GM18519 (cell line): ENCODE measurements at regions not wholly inside any gene's neighbourhood (a gene's known extent, or its start where the extent isn't known, plus 50 kb on each side); places are given as distances from the start of the nearest gene placed in this dataset.
"Not testable (repeated sequence)": the region's sequence is repeated elsewhere in the genome, so short reads cannot be mapped to it uniquely, and the experiment has no call there.

ENCODE experiments used
- ATAC-seq: cut with Tn5 transposase; IDR thresholded peaks from one replicate; pipeline ENCODE4 v1.9.1; 2021; ENCODE audit warnings: mild to moderate bottlenecking, moderate library complexity; ENCODE audit not compliant: unreplicated experiment, low FRiP score

GRCh38 chr17:70677783-70678647, 508.7 kb downstream of the KCNJ2 start:
- ATAC-seq, result no peak

- ATAC-seq, result no peak
These were observed 509.6 kb downstream of the KCNJ2 start for GRCh38 chr17:70678889-70679288.

DNA sequence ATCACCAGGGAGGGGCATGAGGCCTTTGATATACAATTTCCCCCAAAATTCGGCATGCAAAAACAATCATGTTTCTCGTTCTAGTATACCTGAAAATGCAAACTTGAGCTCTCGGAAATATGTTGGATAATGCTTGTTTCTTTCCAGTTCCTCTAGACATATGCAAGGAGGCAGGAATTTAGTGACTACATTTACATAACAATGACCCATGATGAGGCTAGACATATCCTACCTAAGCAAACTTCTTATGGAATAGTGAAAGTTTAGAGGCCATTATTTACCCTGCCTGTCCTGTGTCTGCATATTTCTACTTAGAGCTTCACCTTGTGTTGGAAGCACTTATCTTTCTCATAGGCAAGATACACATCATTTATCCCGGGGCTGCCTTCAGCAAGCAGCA, 514.6 kb downstream of the KCNJ2 start:
- ATAC-seq, result no peak

GRCh38 chr17:70687421-70687820, 518.1 kb downstream of the KCNJ2 start:
- ATAC-seq, result no peak

DNA sequence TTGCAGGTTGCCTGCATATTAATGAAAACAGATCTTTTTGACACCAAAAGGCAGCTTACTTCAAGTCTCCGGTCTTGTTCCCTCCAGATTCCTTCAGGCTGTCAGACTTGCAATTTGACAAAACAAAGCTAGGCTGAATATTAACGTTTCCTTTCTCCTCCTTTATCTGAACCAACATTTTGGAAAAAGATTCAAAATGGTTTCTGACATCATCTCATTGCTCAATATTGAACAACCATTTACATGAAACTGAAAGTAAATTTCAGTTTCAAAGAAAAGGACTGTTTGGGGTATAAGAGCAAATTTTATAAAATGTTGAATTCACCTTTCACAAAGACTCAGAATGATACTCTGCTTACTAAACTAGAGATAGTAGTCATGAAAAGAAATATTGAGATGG, 521.8 kb downstream of the KCNJ2 start:
- no peak for ATAC-seq

DNA sequence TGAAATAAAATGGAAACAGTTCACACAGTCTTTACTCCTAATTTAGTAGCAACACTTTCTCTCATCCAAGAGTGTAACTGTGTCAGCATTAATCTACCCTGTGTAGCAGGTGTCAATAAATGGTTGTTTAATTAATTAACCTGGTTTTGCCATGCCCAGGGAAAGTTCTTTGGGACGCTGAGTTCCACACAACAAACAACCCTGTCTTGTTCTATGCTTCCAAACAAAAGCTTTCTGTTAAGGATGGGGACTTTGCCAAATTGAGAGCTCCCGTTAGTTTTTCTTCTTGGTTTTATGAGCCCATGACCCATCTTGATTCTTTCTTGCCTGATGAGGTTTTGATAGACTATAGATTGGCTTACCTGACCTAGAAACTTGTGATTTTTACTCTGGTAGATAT, 530.1 kb downstream of the KCNJ2 start:
- ATAC-seq, result no peak

DNA sequence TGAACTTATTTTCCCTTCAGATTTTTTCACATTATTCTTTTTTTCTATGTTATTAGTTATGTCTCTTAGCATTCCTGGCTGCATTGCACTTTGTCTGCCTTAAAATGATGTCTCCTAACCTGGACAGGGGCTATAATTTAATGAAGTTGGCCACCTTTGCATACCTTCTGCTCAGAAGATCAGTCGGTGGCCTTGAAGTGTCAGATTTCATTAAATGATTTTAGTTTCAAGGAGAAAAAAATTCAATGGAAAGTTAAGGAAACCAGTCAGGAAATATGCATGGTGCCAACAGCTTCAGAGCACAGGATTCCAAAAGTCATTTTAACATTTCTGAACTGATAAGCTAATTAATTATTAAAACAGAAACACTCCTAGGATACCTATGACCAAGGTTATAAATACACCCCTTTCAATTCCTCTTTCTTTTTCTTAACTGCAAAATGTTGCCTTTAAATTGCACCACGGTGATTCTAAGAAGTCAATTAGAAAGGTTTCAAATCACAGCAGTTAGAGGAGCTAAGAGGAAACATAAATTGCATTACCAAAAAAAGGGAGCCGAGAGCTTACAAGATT, 533.4 kb downstream of the KCNJ2 start:
- no peak for ATAC-seq

DNA sequence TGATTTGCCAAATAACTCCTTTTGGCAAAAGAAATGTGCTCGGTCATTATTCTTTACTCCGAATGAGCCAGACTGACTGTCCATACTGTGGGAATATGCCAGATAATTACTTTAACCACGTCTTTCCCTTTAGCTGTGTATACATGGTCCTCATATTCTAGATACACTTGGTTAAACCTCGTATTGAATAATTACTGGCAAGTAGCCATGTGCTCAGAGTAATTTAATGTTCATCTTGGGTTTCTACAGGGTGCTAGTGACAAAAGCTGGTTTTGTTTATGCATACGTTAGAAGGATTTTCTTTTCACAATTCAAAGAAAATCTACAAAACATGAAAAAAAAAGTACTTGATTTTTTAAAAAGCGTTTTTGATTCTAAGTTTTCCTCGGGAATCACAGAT, 540.3 kb downstream of the KCNJ2 start:
- ATAC-seq, result no peak

GRCh38 chr17:70713694-70714093, 544.4 kb downstream of the KCNJ2 start:
- no peak for ATAC-seq

- no peak for ATAC-seq
These were observed 547.2 kb downstream of the KCNJ2 start for GRCh38 chr17:70716551-70716950.

DNA sequence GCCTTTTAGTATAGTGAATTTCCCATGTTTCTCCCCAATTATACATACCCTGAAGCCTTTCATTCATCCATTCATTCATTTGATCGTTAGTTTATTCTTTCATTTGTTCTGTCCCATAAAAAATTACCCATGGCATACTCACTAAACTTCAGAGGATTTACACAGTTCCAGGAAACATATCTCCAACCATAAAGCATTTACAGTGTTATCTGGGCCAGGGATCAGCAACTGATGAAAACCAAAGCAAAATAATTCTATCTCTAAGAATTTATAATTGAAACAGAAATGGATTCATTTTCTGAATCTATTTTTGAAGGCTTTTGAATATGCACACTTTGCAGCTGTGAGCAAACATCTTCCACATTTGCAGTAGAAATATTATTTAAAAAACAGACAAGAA, 547.7 kb downstream of the KCNJ2 start:
- no peak for ATAC-seq

GRCh38 chr17:70736375-70736957, 567.1 kb downstream of the KCNJ2 start:
- no peak for ATAC-seq

- no peak for ATAC-seq
These were observed 569.7 kb downstream of the KCNJ2 start for GRCh38 chr17:70739065-70739464.

DNA sequence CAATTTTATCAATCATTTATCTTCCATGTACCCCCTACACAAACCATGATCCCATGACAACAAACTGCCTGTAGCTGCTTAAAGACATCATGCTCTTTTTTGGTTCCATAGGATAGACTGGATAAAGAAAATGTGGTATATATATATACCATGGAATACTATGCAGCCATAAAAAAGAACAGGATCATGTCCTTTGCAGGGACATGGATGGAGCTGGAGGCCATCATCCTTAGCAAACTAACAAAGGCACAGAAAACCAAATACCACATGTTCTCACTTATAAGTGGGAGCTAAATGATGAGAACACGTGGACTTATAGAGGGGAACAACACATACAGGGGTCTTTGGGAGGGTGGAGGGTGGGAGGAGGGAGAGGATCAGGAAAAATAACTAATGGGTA, 577.2 kb downstream of the KCNJ2 start:
- ATAC-seq, result not testable (repeated sequence)

DNA sequence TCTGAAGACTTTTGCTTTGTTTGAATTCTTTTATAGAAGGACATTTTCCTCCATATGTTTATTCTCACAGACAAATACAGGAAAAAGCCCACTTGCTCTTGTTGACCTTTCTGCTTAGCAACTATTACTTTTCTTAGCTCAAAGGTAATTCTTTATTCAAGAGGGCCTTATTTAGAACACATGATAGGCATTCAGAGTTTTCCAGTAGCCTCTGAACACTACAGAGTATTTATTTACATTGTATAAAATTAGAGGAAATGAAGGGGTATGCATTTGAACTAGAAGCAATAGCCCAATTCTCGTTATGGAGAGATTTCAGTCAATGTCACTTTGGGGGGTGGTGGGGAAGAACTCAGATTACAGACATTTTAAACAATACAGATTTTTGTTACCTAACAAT, 581.7 kb downstream of the KCNJ2 start:
- ATAC-seq, result no peak

- ATAC-seq, result not testable (repeated sequence)
These were observed 583.1 kb downstream of the KCNJ2 start for GRCh38 chr17:70752461-70752860.

- ATAC-seq, result no peak
These were observed 583.7 kb downstream of the KCNJ2 start for GRCh38 chr17:70752966-70753467.

DNA sequence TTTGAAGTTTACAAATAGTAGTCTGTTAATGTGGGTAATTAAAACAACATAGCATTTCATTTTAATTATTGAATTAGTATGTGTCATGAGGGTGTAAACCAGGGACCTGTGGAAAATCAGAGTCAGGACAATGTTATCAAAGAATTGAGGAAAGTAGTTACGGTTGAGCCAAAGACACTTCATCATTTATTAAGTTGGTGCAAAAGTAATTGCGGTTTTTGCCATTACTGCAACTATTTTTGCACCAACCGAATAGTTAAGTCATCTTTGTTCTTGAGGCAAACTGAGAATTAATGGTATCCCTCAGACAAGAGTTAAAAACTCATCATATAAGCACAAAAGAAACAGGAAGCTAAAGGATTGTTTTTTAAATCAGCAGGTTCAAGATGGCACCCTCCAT, 593.7 kb downstream of the KCNJ2 start:
- no peak for ATAC-seq

GRCh38 chr17:70767102-70767701, 597.9 kb downstream of the KCNJ2 start:
- ATAC-seq, result no peak

DNA sequence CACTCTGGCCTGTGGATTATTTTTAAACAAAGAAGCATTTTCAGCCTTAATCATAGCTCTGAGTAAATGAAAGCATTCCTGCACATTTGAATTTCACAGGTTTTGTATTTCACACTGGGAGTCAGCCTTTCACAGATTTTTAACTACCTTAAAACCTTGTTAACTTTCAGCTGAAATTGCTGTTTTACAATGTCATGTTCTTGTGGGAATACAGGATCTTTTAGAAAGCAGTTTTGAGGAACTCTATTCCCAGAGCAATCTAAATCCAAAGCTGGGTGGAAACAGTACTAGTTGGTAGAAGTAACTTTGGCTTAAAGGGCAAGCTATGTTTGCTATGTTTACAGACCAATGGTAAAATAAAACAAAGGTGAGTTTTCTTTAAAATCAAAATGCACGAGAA, 600.6 kb downstream of the KCNJ2 start:
- no peak for ATAC-seq

DNA sequence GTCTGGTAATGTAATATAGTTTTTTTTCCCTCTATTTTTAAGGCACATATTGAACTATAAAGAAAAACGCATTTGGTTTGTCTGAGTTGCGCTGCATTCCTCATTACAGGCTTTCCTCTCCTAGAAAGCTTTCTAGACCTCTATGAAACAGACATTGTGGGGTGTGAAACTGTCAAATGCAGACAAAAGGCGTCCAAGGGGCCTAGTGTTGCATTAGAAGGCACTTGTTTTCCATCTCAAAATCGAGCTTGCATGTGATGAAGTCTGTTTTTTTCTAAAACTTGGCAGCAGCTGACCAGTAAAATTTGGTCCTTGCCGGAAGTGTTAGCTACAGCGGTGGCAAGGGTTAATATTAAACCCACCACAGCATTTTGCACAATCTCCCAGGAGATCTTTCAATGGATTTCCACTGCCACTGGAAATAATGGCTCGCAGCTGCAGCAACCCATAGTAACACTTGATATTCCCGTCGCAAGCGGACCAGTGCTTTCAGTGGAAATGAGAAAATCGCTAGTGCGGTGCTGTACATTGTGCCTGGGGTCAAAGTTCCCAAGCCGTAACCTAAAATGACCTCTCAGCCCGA, 602.6 kb downstream of the KCNJ2 start:
- no peak for ATAC-seq
